ENCODE measurements at regions not wholly inside any gene's neighbourhood (a gene's known extent, or its start where the extent isn't known, plus 50 kb on each side); places are given as distances from the start of the nearest gene placed in this dataset.

- Histone ChIP-seq H3K36me3 (ENCODE audit: control insufficient read depth, insufficient read depth, low read length) (no peaks in the 10 kb centered on the region), H3K4me3 (ENCODE audit: insufficient read depth, low read depth, low read length, poor library complexity, severe bottlenecking) (no peak overlapping the region), H3K27me3 (replicated peaks; ENCODE audit: control insufficient read depth, insufficient read depth, low read length, poor library complexity, severe bottlenecking) (no peaks in the 10 kb centered on the region)
These were observed 209.2 kb downstream of the PHLDA1 start for GRCh38 chr12:75822416-75822815.

GRCh38 chr12:75820848-75821578 lies 210.6 kb downstream of the PHLDA1 start:
- no peak overlapping the region for H3K27ac ChIP-seq (ENCODE audit: insufficient read depth, low read length, poor library complexity, severe bottlenecking)
- DNase-seq, result no peak
- H3K4me1 ChIP-seq (ENCODE audit: control insufficient read depth, insufficient read depth, low read length, poor library complexity, severe bottlenecking), result no peaks in the 10 kb centered on the region
- H3K4me3 ChIP-seq (ENCODE audit: insufficient read depth, low read depth, low read length, poor library complexity, severe bottlenecking), result no peak overlapping the region
- no peaks in the 10 kb centered on the region for H3K27me3 ChIP-seq (replicated peaks; ENCODE audit: control insufficient read depth, insufficient read depth, low read length, poor library complexity, severe bottlenecking)
- H3K36me3 ChIP-seq (ENCODE audit: control insufficient read depth, insufficient read depth, low read length), result no peaks in the 10 kb centered on the region
- no peaks in the 10 kb centered on the region for H3K9me3 ChIP-seq (ENCODE audit: control insufficient read depth, low read length)

More at GRCh38 chr12:75822416-75822815, 209.2 kb downstream of the PHLDA1 start:
- no peak for DNase-seq
- no peaks in the 10 kb centered on the region for H3K4me1 ChIP-seq (ENCODE audit: control insufficient read depth, insufficient read depth, low read length, poor library complexity, severe bottlenecking)
- no peak overlapping the region for H3K27ac ChIP-seq (ENCODE audit: insufficient read depth, low read length, poor library complexity, severe bottlenecking)
- no peaks in the 10 kb centered on the region for H3K9me3 ChIP-seq (ENCODE audit: control insufficient read depth, low read length)

- Histone ChIP-seq H3K27me3 (replicated peaks; ENCODE audit: control insufficient read depth, insufficient read depth, low read length, poor library complexity, severe bottlenecking) (no peaks in the 10 kb centered on the region), H3K4me3 (ENCODE audit: insufficient read depth, low read depth, low read length, poor library complexity, severe bottlenecking) (no peak overlapping the region), H3K4me1 (ENCODE audit: control insufficient read depth, insufficient read depth, low read length, poor library complexity, severe bottlenecking) (peaks cover 1% of the 10 kb centered on the region), H3K27ac (ENCODE audit: insufficient read depth, low read length, poor library complexity, severe bottlenecking) (no peak overlapping the region), H3K9me3 (ENCODE audit: control insufficient read depth, low read length) (no peaks in the 10 kb centered on the region), H3K36me3 (ENCODE audit: control insufficient read depth, insufficient read depth, low read length) (no peaks in the 10 kb centered on the region)
- DNase-seq, result no peak
These were observed 211.5 kb downstream of the PHLDA1 start for GRCh38 chr12:75820071-75820470.

GRCh38 chr12:75819512-75819911 lies 212.1 kb downstream of the PHLDA1 start:
- no peaks in the 10 kb centered on the region for H3K36me3 ChIP-seq (ENCODE audit: control insufficient read depth, insufficient read depth, low read length)
- H3K27me3 ChIP-seq (replicated peaks; ENCODE audit: control insufficient read depth, insufficient read depth, low read length, poor library complexity, severe bottlenecking), result no peaks in the 10 kb centered on the region
- peaks cover 6% of the 10 kb centered on the region for H3K4me1 ChIP-seq (ENCODE audit: control insufficient read depth, insufficient read depth, low read length, poor library complexity, severe bottlenecking)
- no peak overlapping the region for H3K4me3 ChIP-seq (ENCODE audit: insufficient read depth, low read depth, low read length, poor library complexity, severe bottlenecking)
- H3K27ac ChIP-seq (ENCODE audit: insufficient read depth, low read length, poor library complexity, severe bottlenecking), result no peak overlapping the region
- DNase-seq, result no peak
- no peaks in the 10 kb centered on the region for H3K9me3 ChIP-seq (ENCODE audit: control insufficient read depth, low read length)

GRCh38 chr12:75818863-75819262 lies 212.7 kb downstream of the PHLDA1 start:
- Histone ChIP-seq H3K36me3 (ENCODE audit: control insufficient read depth, insufficient read depth, low read length) (no peaks in the 10 kb centered on the region), H3K4me3 (ENCODE audit: insufficient read depth, low read depth, low read length, poor library complexity, severe bottlenecking) (no peak overlapping the region), H3K9me3 (ENCODE audit: control insufficient read depth, low read length) (no peaks in the 10 kb centered on the region), H3K27me3 (replicated peaks; ENCODE audit: control insufficient read depth, insufficient read depth, low read length, poor library complexity, severe bottlenecking) (no peaks in the 10 kb centered on the region), H3K4me1 (ENCODE audit: control insufficient read depth, insufficient read depth, low read length, poor library complexity, severe bottlenecking) (peaks cover 6% of the 10 kb centered on the region), H3K27ac (ENCODE audit: insufficient read depth, low read length, poor library complexity, severe bottlenecking) (no peak overlapping the region)
- no peak for DNase-seq

- H3K27me3 ChIP-seq (replicated peaks; ENCODE audit: control insufficient read depth, insufficient read depth, low read length, poor library complexity, severe bottlenecking), result no peaks in the 10 kb centered on the region
- DNase-seq, result no peak
- no peaks in the 10 kb centered on the region for H3K36me3 ChIP-seq (ENCODE audit: control insufficient read depth, insufficient read depth, low read length)
- H3K27ac ChIP-seq (ENCODE audit: insufficient read depth, low read length, poor library complexity, severe bottlenecking), result no peak overlapping the region
- no peak overlapping the region for H3K4me3 ChIP-seq (ENCODE audit: insufficient read depth, low read depth, low read length, poor library complexity, severe bottlenecking)
- peaks cover 6% of the 10 kb centered on the region for H3K4me1 ChIP-seq (ENCODE audit: control insufficient read depth, insufficient read depth, low read length, poor library complexity, severe bottlenecking)
- H3K9me3 ChIP-seq (ENCODE audit: control insufficient read depth, low read length), result no peaks in the 10 kb centered on the region
These were observed 214.7 kb downstream of the PHLDA1 start for GRCh38 chr12:75816897-75817296.

GRCh38 chr12:75815756-75816155 lies 215.8 kb downstream of the PHLDA1 start:
- Histone ChIP-seq H3K36me3 (ENCODE audit: control insufficient read depth, insufficient read depth, low read length) (no peaks in the 10 kb centered on the region), H3K27ac (ENCODE audit: insufficient read depth, low read length, poor library complexity, severe bottlenecking) (peak overlapping the region; percentile 13), H3K4me1 (ENCODE audit: control insufficient read depth, insufficient read depth, low read length, poor library complexity, severe bottlenecking) (peaks cover 6% of the 10 kb centered on the region), H3K4me3 (ENCODE audit: insufficient read depth, low read depth, low read length, poor library complexity, severe bottlenecking) (no peak overlapping the region), H3K9me3 (ENCODE audit: control insufficient read depth, low read length) (no peaks in the 10 kb centered on the region), H3K27me3 (replicated peaks; ENCODE audit: control insufficient read depth, insufficient read depth, low read length, poor library complexity, severe bottlenecking) (no peaks in the 10 kb centered on the region)
- DNase-seq, result no peak

GRCh38 chr12:75814851-75815754 lies 216.5 kb downstream of the PHLDA1 start:
- DNase-seq, result peak in 1 of 3 donors; percentile 6
- Histone ChIP-seq H3K27me3 (replicated peaks; ENCODE audit: control insufficient read depth, insufficient read depth, low read length, poor library complexity, severe bottlenecking) (no peaks in the 10 kb centered on the region), H3K9me3 (ENCODE audit: control insufficient read depth, low read length) (no peaks in the 10 kb centered on the region), H3K4me3 (ENCODE audit: insufficient read depth, low read depth, low read length, poor library complexity, severe bottlenecking) (no peak overlapping the region), H3K36me3 (ENCODE audit: control insufficient read depth, insufficient read depth, low read length) (no peaks in the 10 kb centered on the region), H3K27ac (ENCODE audit: insufficient read depth, low read length, poor library complexity, severe bottlenecking) (peak overlapping the region; percentile 67), H3K4me1 (ENCODE audit: control insufficient read depth, insufficient read depth, low read length, poor library complexity, severe bottlenecking) (peaks cover 6% of the 10 kb centered on the region)

GRCh38 chr12:75813072-75813471 lies 218.5 kb downstream of the PHLDA1 start:
- H3K4me1 ChIP-seq (ENCODE audit: control insufficient read depth, insufficient read depth, low read length, poor library complexity, severe bottlenecking), result peaks cover 6% of the 10 kb centered on the region

More at GRCh38 chr12:75813072-75813471, 218.5 kb downstream of the PHLDA1 start:
- H3K27ac ChIP-seq (ENCODE audit: insufficient read depth, low read length, poor library complexity, severe bottlenecking), result no peak overlapping the region
- no peaks in the 10 kb centered on the region for H3K9me3 ChIP-seq (ENCODE audit: control insufficient read depth, low read length)
- no peak for DNase-seq
- H3K27me3 ChIP-seq (replicated peaks; ENCODE audit: control insufficient read depth, insufficient read depth, low read length, poor library complexity, severe bottlenecking), result no peaks in the 10 kb centered on the region
- H3K36me3 ChIP-seq (ENCODE audit: control insufficient read depth, insufficient read depth, low read length), result no peaks in the 10 kb centered on the region
- no peak overlapping the region for H3K4me3 ChIP-seq (ENCODE audit: insufficient read depth, low read depth, low read length, poor library complexity, severe bottlenecking)

All from effector memory CD4-positive, alpha-beta T cell (primary cell).